ENCODE measurements at regions not wholly inside any gene's neighbourhood (a gene's known extent, or its start where the extent isn't known, plus 50 kb on each side); places are given as distances from the start of the nearest gene placed in this dataset.
A peak's percentile ranks its signal among the peaks of the same experiment; 100 is the strongest.

DNA sequence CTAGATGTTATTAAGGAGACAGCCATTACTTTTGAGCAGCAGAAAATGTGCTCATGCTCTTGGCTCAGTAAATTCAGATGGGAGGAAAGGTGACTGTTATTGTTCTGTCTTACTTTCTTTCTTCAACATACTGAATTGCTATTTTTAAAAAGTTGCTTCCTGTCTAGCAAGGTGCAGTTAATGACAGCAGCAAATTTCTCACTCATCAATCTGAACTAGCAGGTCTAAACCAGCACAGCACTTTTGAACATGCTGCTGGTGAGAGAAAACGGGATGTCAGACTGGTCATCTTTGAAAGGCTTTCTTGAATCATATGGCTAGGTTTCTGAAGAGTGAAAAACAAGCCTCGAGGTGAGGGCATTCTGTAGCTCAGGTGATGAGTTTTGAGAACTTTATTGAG lies 384.7 kb downstream of the MFSD1 start:
- DNase-seq (no peak), ATAC-seq (ENCODE audit: low FRiP score) (no peak)
- no peaks in the 10 kb centered on the region for H3K4me1 ChIP-seq (ENCODE audit: control insufficient read depth in 1 of 2, insufficient read depth in 2 of 2, low read length in 2 of 2)
- H3K4me3 ChIP-seq (ENCODE audit: low read length in 2 of 2): no peak overlapping the region
- no peaks in the 10 kb centered on the region for H3K27me3 ChIP-seq (ENCODE audit: control insufficient read depth in 1 of 2, insufficient read depth in 2 of 2, low read length in 1 of 2)
- H3K9me3 ChIP-seq (ENCODE audit: control insufficient read depth, low read length): no peaks in the 10 kb centered on the region
- no peaks in the 10 kb centered on the region for H3K36me3 ChIP-seq (ENCODE audit: control insufficient read depth in 1 of 2, insufficient read depth in 2 of 2, low read length in 1 of 2)
- no peak overlapping the region for H3K27ac ChIP-seq (ENCODE audit: low read depth in 1 of 2, low read length in 2 of 2)
- intact Hi-C loops (cut with DNase I): no loop called here
- 54 to 58% methylated on average over 2 of the region's 2 CpGs for WGBS, 2 donors

GRCh38 chr3:159187232-159187631 lies 385.4 kb downstream of the MFSD1 start:
- DNase-seq (no peak), ATAC-seq (ENCODE audit: low FRiP score) (peak; percentile 44)
- H3K36me3 ChIP-seq (ENCODE audit: control insufficient read depth in 1 of 2, insufficient read depth in 2 of 2, low read length in 1 of 2): no peaks in the 10 kb centered on the region
- H3K9me3 ChIP-seq (ENCODE audit: control insufficient read depth, low read length): no peaks in the 10 kb centered on the region
- H3K4me1 ChIP-seq (ENCODE audit: control insufficient read depth in 1 of 2, insufficient read depth in 2 of 2, low read length in 2 of 2): no peaks in the 10 kb centered on the region
- no peaks in the 10 kb centered on the region for H3K27me3 ChIP-seq (ENCODE audit: control insufficient read depth in 1 of 2, insufficient read depth in 2 of 2, low read length in 1 of 2)
- H3K4me3 ChIP-seq (ENCODE audit: low read length in 2 of 2): no peak overlapping the region
- intact Hi-C loops (cut with DNase I): no loop called here
- WGBS, 2 donors: 77 to 81% methylated on average over 10 of the region's 10 CpGs
- no peak overlapping the region for H3K27ac ChIP-seq (ENCODE audit: low read depth in 1 of 2, low read length in 2 of 2)

DNA sequence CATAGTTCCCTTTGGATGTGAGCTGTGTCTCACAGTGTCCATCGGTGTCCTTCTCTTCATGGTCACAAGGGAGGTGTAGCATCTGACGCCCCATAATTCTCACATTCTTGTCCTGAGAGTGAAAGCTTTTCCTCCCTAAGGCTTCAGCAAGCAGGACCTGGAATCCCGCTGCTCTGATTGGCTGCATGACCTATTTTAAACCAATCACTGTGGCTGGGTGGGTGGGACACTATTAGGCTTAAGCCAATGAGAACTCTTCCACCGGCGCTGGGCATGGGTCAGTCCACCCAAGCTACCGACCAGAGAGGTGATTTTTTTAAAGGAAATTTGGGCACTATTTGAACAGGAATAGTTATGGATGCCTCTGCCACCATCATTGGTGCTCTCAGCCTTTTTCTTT lies 385.9 kb downstream of the MFSD1 start:
- Histone ChIP-seq H3K4me3 (ENCODE audit: low read length in 2 of 2) (no peak overlapping the region), H3K27ac (ENCODE audit: low read depth in 1 of 2, low read length in 2 of 2) (no peak overlapping the region), H3K9me3 (ENCODE audit: control insufficient read depth, low read length) (peaks cover 2% of the 10 kb centered on the region), H3K27me3 (ENCODE audit: control insufficient read depth in 1 of 2, insufficient read depth in 2 of 2, low read length in 1 of 2) (peaks cover 0 to 2% of the 10 kb centered on the region in 2 donors), H3K4me1 (ENCODE audit: control insufficient read depth in 1 of 2, insufficient read depth in 2 of 2, low read length in 2 of 2) (no peaks in the 10 kb centered on the region), H3K36me3 (ENCODE audit: control insufficient read depth in 1 of 2, insufficient read depth in 2 of 2, low read length in 1 of 2) (no peaks in the 10 kb centered on the region)
- intact Hi-C loops (cut with DNase I): no loop called here
- DNase-seq (no peak), ATAC-seq (ENCODE audit: low FRiP score) (peak; percentile 50)
- WGBS, 2 donors: 73 to 76% methylated on average over 6 of the region's 6 CpGs

- 66 to 72% methylated on average over 4 of the region's 4 CpGs for WGBS, 2 donors
- DNase-seq (no peak), ATAC-seq (ENCODE audit: low FRiP score) (no peak)
- H3K9me3 ChIP-seq (ENCODE audit: control insufficient read depth, low read length): peaks cover 2% of the 10 kb centered on the region
- H3K36me3 ChIP-seq (ENCODE audit: control insufficient read depth in 1 of 2, insufficient read depth in 2 of 2, low read length in 1 of 2): no peaks in the 10 kb centered on the region
- H3K4me3 ChIP-seq (ENCODE audit: low read length in 2 of 2): no peak overlapping the region
- intact Hi-C loops (cut with DNase I): no loop called here
- H3K27ac ChIP-seq (ENCODE audit: low read depth in 1 of 2, low read length in 2 of 2): no peak overlapping the region
- peaks cover 0 to 2% of the 10 kb centered on the region in 2 donors for H3K27me3 ChIP-seq (ENCODE audit: control insufficient read depth in 1 of 2, insufficient read depth in 2 of 2, low read length in 1 of 2)
- no peaks in the 10 kb centered on the region for H3K4me1 ChIP-seq (ENCODE audit: control insufficient read depth in 1 of 2, insufficient read depth in 2 of 2, low read length in 2 of 2)
Observed at GRCh38 chr3:159189994-159190669, 388.3 kb downstream of the MFSD1 start.

- H3K4me3 ChIP-seq (ENCODE audit: low read length in 2 of 2): no peak overlapping the region
- H3K27ac ChIP-seq (ENCODE audit: low read depth in 1 of 2, low read length in 2 of 2): no peak overlapping the region
- H3K9me3 ChIP-seq (ENCODE audit: control insufficient read depth, low read length): peaks cover 2% of the 10 kb centered on the region
- DNase-seq (no peak), ATAC-seq (ENCODE audit: low FRiP score) (no peak)
- no peaks in the 10 kb centered on the region for H3K36me3 ChIP-seq (ENCODE audit: control insufficient read depth in 1 of 2, insufficient read depth in 2 of 2, low read length in 1 of 2)
- 17 to 26% methylated on average over 4 of the region's 4 CpGs for WGBS, 2 donors
- intact Hi-C loops (cut with DNase I): no loop called here
- H3K27me3 ChIP-seq (ENCODE audit: control insufficient read depth in 1 of 2, insufficient read depth in 2 of 2, low read length in 1 of 2): peaks cover 0 to 2% of the 10 kb centered on the region in 2 donors
- H3K4me1 ChIP-seq (ENCODE audit: control insufficient read depth in 1 of 2, insufficient read depth in 2 of 2, low read length in 2 of 2): no peaks in the 10 kb centered on the region
Observed at GRCh38 chr3:159191447-159191846, 389.6 kb downstream of the MFSD1 start.

GRCh38 chr3:159196359-159196758 lies 394.5 kb downstream of the MFSD1 start:
- Histone ChIP-seq H3K9me3 (ENCODE audit: control insufficient read depth, low read length) (peaks cover 2% of the 10 kb centered on the region), H3K4me3 (ENCODE audit: low read length in 2 of 2) (no peak overlapping the region), H3K4me1 (ENCODE audit: control insufficient read depth in 1 of 2, insufficient read depth in 2 of 2, low read length in 2 of 2) (no peaks in the 10 kb centered on the region), H3K27me3 (ENCODE audit: control insufficient read depth in 1 of 2, insufficient read depth in 2 of 2, low read length in 1 of 2) (peaks cover 0 to 2% of the 10 kb centered on the region in 2 donors), H3K27ac (ENCODE audit: low read depth in 1 of 2, low read length in 2 of 2) (no peak overlapping the region), H3K36me3 (ENCODE audit: control insufficient read depth in 1 of 2, insufficient read depth in 2 of 2, low read length in 1 of 2) (no peaks in the 10 kb centered on the region)
- intact Hi-C loops (cut with DNase I): no loop called here
- DNase-seq: no peak
- no peak for ATAC-seq (ENCODE audit: low FRiP score)
- WGBS, 2 donors: 76 to 85% methylated on average over 1 of the region's 1 CpG

GRCh38 chr3:159200176-159200575 lies 398.3 kb downstream of the MFSD1 start:
- WGBS, 2 donors: 78 to 80% methylated on average over 3 of the region's 3 CpGs
- DNase-seq: no peak
- intact Hi-C loops (cut with DNase I): no loop called here
- no peak for ATAC-seq (ENCODE audit: low FRiP score)
- Histone ChIP-seq H3K4me1 (ENCODE audit: control insufficient read depth in 1 of 2, insufficient read depth in 2 of 2, low read length in 2 of 2) (no peaks in the 10 kb centered on the region), H3K27ac (ENCODE audit: low read depth in 1 of 2, low read length in 2 of 2) (no peak overlapping the region), H3K36me3 (ENCODE audit: control insufficient read depth in 1 of 2, insufficient read depth in 2 of 2, low read length in 1 of 2) (no peaks in the 10 kb centered on the region), H3K27me3 (ENCODE audit: control insufficient read depth in 1 of 2, insufficient read depth in 2 of 2, low read length in 1 of 2) (no peaks in the 10 kb centered on the region), H3K4me3 (ENCODE audit: low read length in 2 of 2) (no peak overlapping the region), H3K9me3 (ENCODE audit: control insufficient read depth, low read length) (peaks cover 1% of the 10 kb centered on the region)

DNA sequence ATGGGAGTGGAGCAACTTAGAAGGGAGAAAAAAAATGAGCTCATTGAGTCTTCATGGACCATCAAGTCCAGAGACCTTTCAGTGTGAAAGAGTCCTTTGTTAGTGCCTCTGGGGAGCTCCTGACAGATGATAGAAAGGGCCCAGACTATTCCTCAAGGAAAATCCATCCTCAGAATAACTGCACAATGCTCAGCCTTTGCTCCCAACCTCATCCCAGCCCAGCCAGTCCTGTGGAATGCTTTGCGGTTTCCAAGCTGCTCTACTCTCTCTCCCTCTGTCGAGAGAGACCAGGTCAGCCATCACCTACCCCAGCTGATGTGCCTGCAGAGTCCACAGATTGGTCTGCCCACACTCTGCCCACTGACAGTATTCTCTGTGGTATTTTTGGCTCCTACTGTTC lies 406.2 kb downstream of the MFSD1 start:
- 58 to 62% methylated on average over 2 of the region's 2 CpGs for WGBS, 2 donors
- Histone ChIP-seq H3K36me3 (ENCODE audit: control insufficient read depth in 1 of 2, insufficient read depth in 2 of 2, low read length in 1 of 2) (no peaks in the 10 kb centered on the region), H3K9me3 (ENCODE audit: control insufficient read depth, low read length) (peaks cover 1% of the 10 kb centered on the region), H3K27me3 (ENCODE audit: control insufficient read depth in 1 of 2, insufficient read depth in 2 of 2, low read length in 1 of 2) (no peaks in the 10 kb centered on the region), H3K4me3 (ENCODE audit: low read length in 2 of 2) (no peak overlapping the region), H3K27ac (ENCODE audit: low read depth in 1 of 2, low read length in 2 of 2) (no peak overlapping the region), H3K4me1 (ENCODE audit: control insufficient read depth in 1 of 2, insufficient read depth in 2 of 2, low read length in 2 of 2) (no peaks in the 10 kb centered on the region)
- intact Hi-C loops (cut with DNase I): no loop called here
- DNase-seq (no peak), ATAC-seq (ENCODE audit: low FRiP score) (no peak)

DNA sequence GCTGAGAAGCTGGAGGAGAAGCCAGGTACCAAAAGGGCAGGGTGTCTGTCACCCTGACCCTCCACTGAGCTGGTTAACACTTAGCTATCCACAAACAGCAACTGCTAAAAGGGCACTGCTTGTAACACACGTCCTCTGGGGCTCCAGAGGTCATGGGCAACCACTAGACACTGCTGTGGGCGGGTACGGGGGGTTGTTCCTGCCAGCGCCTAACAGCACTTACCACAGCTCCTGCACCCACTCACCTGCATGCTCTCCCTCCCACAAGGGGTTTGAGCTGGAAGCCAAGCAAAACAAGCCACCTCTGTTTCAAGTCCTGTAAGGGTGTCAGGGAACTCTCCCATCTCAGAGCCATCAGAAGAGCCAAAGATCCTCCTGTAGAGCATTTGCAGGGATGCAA lies 407.6 kb downstream of the MFSD1 start:
- WGBS, 2 donors: 70 to 76% methylated on average over 4 of the region's 4 CpGs
- Histone ChIP-seq H3K27ac (ENCODE audit: low read depth in 1 of 2, low read length in 2 of 2) (no peak overlapping the region), H3K9me3 (ENCODE audit: control insufficient read depth, low read length) (peaks cover 1% of the 10 kb centered on the region), H3K36me3 (ENCODE audit: control insufficient read depth in 1 of 2, insufficient read depth in 2 of 2, low read length in 1 of 2) (no peaks in the 10 kb centered on the region), H3K4me3 (ENCODE audit: low read length in 2 of 2) (no peak overlapping the region), H3K27me3 (ENCODE audit: control insufficient read depth in 1 of 2, insufficient read depth in 2 of 2, low read length in 1 of 2) (no peaks in the 10 kb centered on the region), H3K4me1 (ENCODE audit: control insufficient read depth in 1 of 2, insufficient read depth in 2 of 2, low read length in 2 of 2) (no peaks in the 10 kb centered on the region)
- no peak for DNase-seq
- intact Hi-C loops (cut with DNase I): no loop called here
- peak; percentile 13 for ATAC-seq (ENCODE audit: low FRiP score)
